A549 (cell line): ENCODE measurements at regions not wholly inside any gene's neighbourhood (a gene's known extent, or its start where the extent isn't known, plus 50 kb on each side); places are given as distances from the start of the nearest gene placed in this dataset.

ENCODE experiments used
- CTCF ChIP-seq: fragments of >200 bp; sonication (Bioruptor Twin); formaldehyde crosslinking; IDR thresholded peaks from 3 replicates; pipeline ENCODE4 v1.5.1; 2016
- MAX ChIP-seq: IDR thresholded peaks from 2 replicates; pipeline ENCODE4 v1.6.1; 2012
- MAZ ChIP-seq: fragments of 150-350 bp; IDR thresholded peaks from 2 replicates; pipeline ENCODE4 v1.6.1; 2014; ENCODE audit warnings: antibody characterized with exemption, low read depth, low read length, borderline replicate concordance
- PBX3 ChIP-seq: IDR thresholded peaks from 2 replicates; pipeline ENCODE4 v1.6.1; 2012
- POLR2A ChIP-seq: IDR thresholded peaks from 2 replicates; pipeline ENCODE4 v1.6.1; 2012; ENCODE audit warnings: mild to moderate bottlenecking, low read length
- POLR2AphosphoS2 ChIP-seq: conservative IDR thresholded peaks from 2 replicates; pipeline ENCODE4 v1.6.1; 2012; ENCODE audit warnings: low read length, improper control_type of control experiment, inconsistent platforms
- ZFP36 ChIP-seq: fragments of 450-650 bp; IDR thresholded peaks from 2 replicates; pipeline ENCODE4 v1.6.1; 2014; ENCODE audit warnings: borderline replicate concordance; ENCODE audit not compliant: partially characterized antibody

- TF ChIP-seq MAZ, result no peak
- no peak for TF ChIP-seq POLR2A
- no peak for TF ChIP-seq PBX3
- TF ChIP-seq ZFP36, result no peak
- TF ChIP-seq CTCF, result no peak
- TF ChIP-seq MAX, result no peak
- no peak for TF ChIP-seq POLR2AphosphoS2
Observed at GRCh38 chr22:48186146-48186790, 1423.8 kb downstream of the TBC1D22A start.
